GM19468 (cell line): ENCODE measurements at regions not wholly inside any gene's neighbourhood (a gene's known extent, or its start where the extent isn't known, plus 50 kb on each side); places are given as distances from the start of the nearest gene placed in this dataset.

Experiments
- ATAC-seq: cut with Tn5 transposase; IDR thresholded peaks from one replicate; pipeline ENCODE4 v1.9.1; 2021; ENCODE audit warnings: mild to moderate bottlenecking, moderate library complexity, moderate number of reproducible peaks; ENCODE audit not compliant: unreplicated experiment; ENCODE audit errors: extremely low read depth

DNA sequence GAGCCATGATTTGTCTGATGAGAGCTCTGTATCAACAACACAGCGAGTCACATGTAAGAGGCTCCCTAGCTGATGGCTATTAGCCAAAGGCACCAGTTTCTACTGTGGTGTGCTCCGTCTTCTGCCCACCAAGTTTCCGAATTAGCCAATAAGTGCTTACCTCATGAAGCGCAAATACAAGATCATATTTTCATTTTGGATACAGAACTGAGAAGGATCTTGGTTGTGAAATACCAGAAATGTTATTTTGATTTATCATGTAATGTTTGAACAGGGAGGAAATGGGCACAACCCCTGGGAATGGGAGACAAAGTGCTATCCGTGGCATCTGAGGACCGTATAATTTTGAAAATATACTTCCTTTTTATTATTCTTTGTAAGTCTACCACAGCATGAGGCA lies 234.3 kb downstream of the DACT1 start:
- no peak for ATAC-seq

- ATAC-seq = no peak
Observed at GRCh38 chr14:58873228-58873953, 235.6 kb downstream of the DACT1 start.

DNA sequence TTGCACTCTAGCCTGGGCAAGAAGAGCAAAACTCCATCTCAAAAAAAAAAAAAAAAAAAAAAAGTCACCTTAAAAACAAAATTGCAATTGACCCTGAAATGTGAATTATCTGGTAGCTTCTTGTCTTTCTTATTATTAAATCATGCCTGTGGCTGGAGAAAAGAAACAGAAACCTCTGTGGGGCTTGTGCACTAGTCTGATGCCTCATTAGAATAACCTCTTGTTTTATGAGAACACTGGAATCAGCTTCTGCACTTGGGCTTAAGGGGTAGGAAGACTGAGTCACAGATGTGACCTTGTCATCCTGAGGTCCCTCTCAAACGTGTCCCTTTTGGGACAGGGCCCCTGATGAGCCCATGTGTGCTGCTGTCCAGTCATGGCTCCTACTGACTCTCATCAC lies 237.9 kb downstream of the DACT1 start:
- no peak for ATAC-seq

DNA sequence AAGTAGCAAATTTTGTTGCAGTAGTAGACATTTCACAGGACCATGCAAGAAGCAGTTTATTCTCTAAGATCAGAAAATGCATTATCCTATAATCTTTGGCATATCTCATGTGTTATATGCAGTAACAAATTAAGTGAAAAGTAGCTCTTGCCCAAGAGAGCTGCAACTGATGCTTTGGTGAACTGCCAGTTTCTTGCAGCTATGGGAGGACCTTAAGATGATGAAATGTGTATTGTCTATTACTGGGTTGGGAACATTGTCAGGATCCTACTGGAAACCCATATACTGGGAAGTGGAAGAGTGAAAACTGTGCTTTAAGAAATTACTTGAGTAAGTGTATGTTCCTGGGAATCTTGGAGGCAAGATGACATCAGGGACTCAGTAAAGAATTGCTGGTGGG lies 238.8 kb downstream of the DACT1 start:
- no peak for ATAC-seq

- ATAC-seq = no peak
Observed at GRCh38 chr14:58878439-58879139, 240.8 kb downstream of the DACT1 start.

DNA sequence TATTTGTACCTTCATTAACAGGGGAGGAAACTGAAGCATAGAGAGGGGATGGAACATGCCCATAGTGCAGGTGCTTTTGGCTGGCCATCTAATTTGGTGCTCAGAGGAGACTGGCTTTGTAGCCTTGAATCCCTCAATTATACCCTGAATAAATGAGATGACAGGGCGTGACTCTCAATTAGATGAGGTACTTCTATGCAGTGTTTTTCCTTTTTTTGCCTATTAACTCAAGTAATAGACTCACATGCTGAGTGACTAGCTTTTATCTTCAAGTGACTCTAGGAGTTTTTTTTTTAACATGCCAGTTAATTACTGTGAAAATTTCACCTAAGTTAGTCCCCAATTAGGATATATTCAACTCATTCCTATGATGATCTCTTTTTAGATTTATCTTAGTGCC lies 243.7 kb downstream of the DACT1 start:
- ATAC-seq = no peak

GRCh38 chr14:58882577-58883018 lies 244.8 kb downstream of the DACT1 start:
- ATAC-seq = no peak

GRCh38 chr14:58884442-58884841 lies 246.7 kb downstream of the DACT1 start:
- ATAC-seq = no peak

- ATAC-seq = no peak
Observed at GRCh38 chr14:58887931-58888330, 250.2 kb downstream of the DACT1 start.

DNA sequence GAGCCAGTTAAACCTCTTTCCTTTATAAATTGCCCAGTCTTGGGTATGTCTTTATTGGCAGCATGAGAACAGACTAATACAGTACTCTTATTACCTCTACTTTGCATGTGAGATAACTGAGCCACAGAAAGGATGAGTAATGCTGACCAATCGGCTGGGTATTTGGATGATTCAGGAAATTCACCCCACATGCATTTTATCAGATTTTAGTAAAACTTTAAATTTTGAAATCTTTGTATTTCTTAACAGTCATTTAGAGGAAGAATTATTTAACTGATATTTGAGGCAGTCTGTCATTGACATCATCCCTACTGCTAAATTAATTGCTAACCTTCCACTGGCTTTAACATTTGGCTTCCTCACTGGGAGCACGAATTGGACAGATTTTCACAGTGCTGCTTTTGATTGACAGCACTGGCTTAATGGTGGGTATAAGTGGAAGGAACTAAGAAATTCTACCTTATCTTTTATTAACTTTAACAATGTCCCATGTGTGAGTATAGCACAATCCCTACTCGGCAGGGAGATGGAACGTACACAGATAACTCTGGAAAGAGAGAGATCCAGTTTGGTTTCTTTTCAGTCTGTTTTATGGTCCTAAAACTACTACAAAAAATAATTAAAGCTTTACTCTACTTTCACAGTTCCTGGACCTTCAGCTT lies 261.0 kb downstream of the DACT1 start:
- ATAC-seq = no peak

GRCh38 chr14:58899317-58899713 lies 261.6 kb downstream of the DACT1 start:
- no peak for ATAC-seq

GRCh38 chr14:58901826-58902225 lies 264.1 kb downstream of the DACT1 start:
- no peak for ATAC-seq

GRCh38 chr14:58904776-58905175 lies 267.0 kb downstream of the DACT1 start:
- ATAC-seq = no peak

- no peak for ATAC-seq
Observed at GRCh38 chr14:58907803-58908202, 270.0 kb downstream of the DACT1 start.

- no peak for ATAC-seq
Observed at GRCh38 chr14:58912287-58912686, 274.5 kb downstream of the DACT1 start.

DNA sequence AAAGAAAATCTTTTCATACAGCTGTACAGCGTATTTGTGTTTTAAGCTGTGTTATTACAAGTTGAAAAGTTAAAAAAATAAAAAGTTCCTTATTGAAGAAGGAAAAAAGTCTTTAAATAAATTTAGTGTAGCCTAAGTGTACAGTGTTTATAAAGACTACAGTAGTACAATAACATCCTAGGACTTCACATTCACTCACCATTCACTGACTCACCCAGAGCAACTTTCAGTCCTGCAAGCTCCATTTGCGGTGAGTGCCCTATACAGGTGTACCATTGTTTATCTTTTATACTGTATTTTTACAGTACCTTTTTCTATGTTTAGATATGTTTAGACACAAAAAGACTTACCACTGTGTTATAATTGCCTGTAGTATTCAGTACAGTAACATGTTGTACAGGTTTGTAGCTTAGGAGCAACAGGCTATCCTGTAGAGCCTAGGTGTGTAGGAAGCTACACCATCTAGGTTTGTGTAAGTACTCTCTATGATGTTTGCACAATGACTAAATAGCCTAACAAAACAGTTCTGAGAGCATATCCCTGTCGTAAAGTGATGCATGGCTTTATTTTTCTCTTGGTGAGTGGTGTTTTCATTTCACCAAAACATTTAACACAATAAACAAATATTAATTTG lies 275.2 kb downstream of the DACT1 start:
- ATAC-seq = no peak

GRCh38 chr14:58914279-58914855 lies 274.1 kb upstream of the DAAM1 start:
- no peak for ATAC-seq

- ATAC-seq = no peak
Observed at GRCh38 chr14:58915646-58916045, 272.8 kb upstream of the DAAM1 start.

GRCh38 chr14:58918066-58918738 lies 270.3 kb upstream of the DAAM1 start:
- ATAC-seq = no peak

DNA sequence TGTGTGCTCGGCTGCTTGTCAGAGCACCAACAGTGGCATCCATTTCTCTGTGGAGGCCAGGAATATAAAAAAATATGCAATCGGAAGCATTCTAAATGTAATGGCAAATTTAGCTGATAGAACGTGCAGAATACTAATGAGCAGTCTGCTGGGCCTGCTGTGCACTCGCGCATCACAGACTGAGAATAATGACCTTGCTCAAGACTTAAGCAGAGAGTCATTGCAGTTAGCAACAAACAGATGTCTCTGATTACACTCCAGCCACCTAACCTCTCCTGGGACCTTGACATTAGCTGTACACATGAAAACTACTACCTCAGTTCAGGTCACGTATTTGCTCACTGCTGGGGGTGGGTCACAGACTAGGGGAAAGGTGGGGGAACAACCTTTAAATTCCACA lies 269.2 kb upstream of the DAAM1 start:
- ATAC-seq = no peak
